GM12892 (cell line): ENCODE measurements at regions not wholly inside any gene's neighbourhood (a gene's known extent, or its start where the extent isn't known, plus 50 kb on each side); places are given as distances from the start of the nearest gene placed in this dataset.

Experiments
- POLR2A ChIP-seq: IDR thresholded peaks from 2 replicates; pipeline ENCODE4 v1.6.1; 2011; ENCODE audit warnings: low read depth, low read length, control low read depth
- TAF1 ChIP-seq: IDR thresholded peaks from 2 replicates; pipeline ENCODE4 v1.6.1; 2011; ENCODE audit warnings: low read depth, mild to moderate bottlenecking, control low read depth, low read length, borderline replicate concordance

DNA sequence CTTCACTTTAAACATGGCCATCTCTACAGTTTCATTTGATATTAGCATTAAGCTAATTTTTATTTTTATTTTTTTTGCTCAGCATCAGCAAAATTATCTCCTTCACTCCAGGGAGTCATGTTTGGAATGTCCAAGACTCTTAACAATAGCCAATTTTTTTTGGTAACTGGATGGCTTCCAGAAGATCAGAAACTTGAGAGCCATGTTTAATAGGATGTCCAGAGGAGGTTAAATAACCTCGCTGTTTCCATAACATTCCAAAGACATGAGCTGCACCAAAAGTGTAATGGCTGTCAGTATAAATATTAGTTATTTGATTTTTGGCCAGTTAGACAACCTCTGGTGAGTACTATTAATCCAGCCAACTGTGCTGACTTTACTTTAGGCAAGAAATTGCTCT, 80.7 kb downstream of the DNTTIP2 start:
- no peak for TF ChIP-seq POLR2A
- no peak for TF ChIP-seq TAF1
